Activated CD8-positive, alpha-beta T cell treated with anti-CD3 and anti-CD28 coated beads, Interleukin-2, amount 10 ng/mL, durations not matched to agents 7 days and 5 days (primary cell): ENCODE measurements at regions not wholly inside any gene's neighbourhood (a gene's known extent, or its start where the extent isn't known, plus 50 kb on each side); places are given as distances from the start of the nearest gene placed in this dataset.

Experiments used
- ATAC-seq: fragments of 150-1000 bp; cut with Tn5 transposase; one replicate; pipeline ENCODE4 v1.10.0; 2021; ENCODE audit warnings: moderate library complexity
- CTCF ChIA-PET: fragments of 350-600 bp; sonication (Branson Sonifier 250); formaldehyde crosslinking; loops from one replicate; lab custom pipeline; 2021; ENCODE audit warnings: antibody characterized with exemption; lab: Charles Lee
- POLR2A ChIA-PET: fragments of 350-600 bp; sonication (Branson Sonifier 250); formaldehyde crosslinking; loops from one replicate; lab custom pipeline; 2021; ENCODE audit warnings: antibody characterized with exemption; lab: Charles Lee
- DNase-seq: peaks from one replicate; pipeline ENCODE4 v3.0.0-alpha.2; 2020
- H3K27ac Mint-ChIP-seq: one replicate; pipeline ENCODE4 v1.8.0; 2021; ENCODE audit warnings: mild to moderate bottlenecking, mixed read lengths
- H3K27me3 Mint-ChIP-seq: one replicate; pipeline ENCODE4 v1.8.0; 2021; ENCODE audit warnings: low read depth, mixed read lengths
- H3K36me3 Mint-ChIP-seq: one replicate; pipeline ENCODE4 v1.8.0; 2021; ENCODE audit warnings: low read depth, mixed read lengths
- H3K4me1 Mint-ChIP-seq: one replicate; pipeline ENCODE4 v1.8.0; 2021; ENCODE audit warnings: low read depth, mixed read lengths
- H3K4me3 Mint-ChIP-seq: one replicate; pipeline ENCODE4 v1.8.0; 2021; ENCODE audit warnings: mild to moderate bottlenecking, mixed read lengths
- H3K9me3 Mint-ChIP-seq: one replicate; pipeline ENCODE4 v1.8.0; 2022; ENCODE audit warnings: mixed read lengths; ENCODE audit not compliant: insufficient read depth

DNA sequence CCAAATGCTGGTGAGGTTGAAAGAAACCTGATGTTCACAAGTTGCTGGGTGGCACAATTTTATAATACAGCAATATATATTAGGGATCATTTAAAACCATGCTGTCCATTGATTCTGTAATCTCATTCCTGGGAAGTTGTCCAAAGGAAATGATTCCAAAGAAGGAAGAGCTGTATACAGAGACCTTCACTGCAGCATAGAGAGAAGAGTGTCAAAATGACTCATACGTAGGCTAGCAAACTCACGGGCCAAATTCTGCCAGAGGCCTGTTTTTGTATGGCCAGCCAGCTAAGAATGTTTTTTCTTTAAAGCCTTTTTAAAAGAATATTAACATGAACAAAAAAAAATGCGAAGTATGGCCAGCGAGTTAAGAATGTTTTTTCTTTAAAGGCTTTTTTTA, 69.2 kb upstream of the MED13L start:
- ATAC-seq (no peak), DNase-seq (no peak)
- Mint-ChIP-seq H3K27ac (no peak overlapping the region), H3K27me3 (peaks cover 12% of the 10 kb centered on the region), H3K4me1 (no peaks in the 10 kb centered on the region), H3K4me3 (no peak overlapping the region), H3K9me3 (no peaks in the 10 kb centered on the region), H3K36me3 (no peaks in the 10 kb centered on the region)
- ChIA-PET POLR2A (no interaction called here), CTCF (interaction anchor here (0.9 kb wide), 1 partner anchor 217 kb away, joined by 3 read pairs; no protein-coding TSS in a partner anchor)

DNA sequence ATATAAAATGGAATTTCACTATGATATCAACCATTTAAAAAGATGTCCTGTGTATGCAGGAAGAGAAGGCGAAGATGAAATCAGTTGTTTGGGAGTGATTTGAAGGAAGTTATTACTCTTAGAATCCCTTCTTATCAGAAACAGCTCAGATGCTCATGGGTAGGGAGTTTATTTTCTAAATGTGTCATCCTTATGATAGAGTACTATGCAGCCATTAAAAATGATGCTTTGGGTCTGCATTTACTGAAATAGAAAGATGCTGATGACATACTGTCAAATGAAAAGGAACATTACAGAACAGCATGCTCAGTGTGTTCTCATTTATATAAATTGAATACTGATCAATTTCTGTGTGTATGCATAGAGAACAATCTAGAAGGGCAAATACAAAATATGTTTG, 69.8 kb upstream of the MED13L start:
- Mint-ChIP-seq H3K36me3 (no peaks in the 10 kb centered on the region), H3K4me1 (no peaks in the 10 kb centered on the region), H3K27ac (no peak overlapping the region), H3K9me3 (no peaks in the 10 kb centered on the region), H3K4me3 (no peak overlapping the region), H3K27me3 (peaks cover 12% of the 10 kb centered on the region)
- DNase-seq (no peak), ATAC-seq (no peak)
- ChIA-PET POLR2A (no interaction called here), CTCF (interaction anchor here (0.9 kb wide), 1 partner anchor 216 kb away, joined by 3 read pairs; no protein-coding TSS in a partner anchor)

DNA sequence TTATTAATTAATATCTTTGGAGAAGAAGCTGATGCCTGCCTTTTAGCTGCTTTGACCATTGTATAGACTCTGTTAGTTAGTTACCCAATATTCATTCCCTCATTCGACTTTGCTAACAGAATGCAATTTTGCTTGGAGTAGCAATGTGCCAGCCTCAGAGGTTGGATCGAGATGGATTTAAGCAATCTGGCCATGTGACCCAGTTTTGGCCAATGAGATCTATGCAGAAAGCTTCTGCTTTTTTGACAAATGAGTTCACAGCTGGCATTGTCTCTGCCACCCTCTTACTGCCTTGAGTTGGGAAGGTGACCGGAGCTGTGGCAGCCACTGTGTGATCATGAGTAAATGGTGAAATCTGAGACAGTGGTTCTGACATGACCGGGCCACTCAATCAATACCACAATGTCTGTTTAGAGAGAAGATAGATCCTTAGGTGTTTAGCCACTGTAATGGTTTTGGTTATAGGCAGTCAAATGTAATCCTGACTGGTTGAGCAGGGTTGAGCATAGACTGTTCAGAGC, 74.9 kb upstream of the MED13L start:
- POLR2A ChIA-PET, result no interaction called here
- no peak overlapping the region for H3K4me3 Mint-ChIP-seq

DNA sequence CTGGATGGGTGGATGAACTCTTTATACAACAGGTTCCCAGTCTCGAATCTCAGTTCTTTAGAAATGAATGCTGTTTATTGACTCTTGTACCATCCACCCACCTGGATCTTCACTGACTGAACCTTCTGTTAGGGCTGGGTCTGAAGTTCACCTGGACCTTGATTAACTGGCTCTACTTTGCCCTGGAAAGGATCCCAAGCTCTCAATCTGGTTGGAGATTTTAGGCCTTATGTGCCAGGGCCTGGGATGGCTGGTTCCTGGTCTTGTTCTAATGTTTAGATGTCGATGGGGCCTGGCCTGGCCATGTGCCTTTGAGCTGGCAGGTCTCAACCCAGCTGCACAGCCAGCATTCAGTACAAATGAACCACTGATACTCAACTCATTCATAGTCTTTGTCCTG, 76.5 kb upstream of the MED13L start:
- CTCF ChIA-PET, result no interaction called here
- peaks cover 13% of the 10 kb centered on the region for H3K4me1 Mint-ChIP-seq

More for the DNA sequence above, 74.9 kb upstream of the MED13L start:
- CTCF ChIA-PET, result no interaction called here
- H3K27me3 Mint-ChIP-seq, result no peaks in the 10 kb centered on the region
- no peaks in the 10 kb centered on the region for H3K36me3 Mint-ChIP-seq
- H3K4me1 Mint-ChIP-seq, result no peaks in the 10 kb centered on the region
- ATAC-seq (no peak), DNase-seq (no peak)
- H3K27ac Mint-ChIP-seq, result no peak overlapping the region
- no peaks in the 10 kb centered on the region for H3K9me3 Mint-ChIP-seq

DNA sequence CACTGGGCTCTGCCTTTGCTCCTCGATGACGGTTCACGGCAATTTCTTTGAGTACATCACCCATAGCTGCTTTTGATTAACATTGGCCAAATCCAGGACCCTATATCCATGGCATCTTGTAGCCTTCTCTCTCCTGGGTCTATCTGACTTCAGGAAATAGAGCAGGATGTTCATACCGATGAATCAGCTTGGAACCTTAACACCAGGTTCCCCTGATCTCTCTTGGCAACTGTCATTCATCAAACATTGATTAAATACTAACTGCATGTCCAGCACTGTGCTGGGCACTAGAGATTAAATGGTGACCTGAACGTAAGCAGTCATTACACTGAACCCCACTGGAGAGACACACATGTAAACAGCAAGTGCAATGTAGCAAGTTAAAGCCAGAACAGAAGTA, 77.0 kb upstream of the MED13L start:
- ChIA-PET POLR2A (no interaction called here), CTCF (no interaction called here)
- Mint-ChIP-seq H3K27ac (no peak overlapping the region), H3K27me3 (no peaks in the 10 kb centered on the region), H3K4me1 (peaks cover 19% of the 10 kb centered on the region), H3K36me3 (no peaks in the 10 kb centered on the region), H3K4me3 (no peak overlapping the region), H3K9me3 (no peaks in the 10 kb centered on the region)
- ATAC-seq, result no peak
- DNase-seq, result no peak

More for the DNA sequence above, 76.5 kb upstream of the MED13L start:
- DNase-seq (no peak), ATAC-seq (no peak)
- POLR2A ChIA-PET, result no interaction called here
- Mint-ChIP-seq H3K9me3 (no peaks in the 10 kb centered on the region), H3K27me3 (no peaks in the 10 kb centered on the region), H3K36me3 (no peaks in the 10 kb centered on the region), H3K27ac (no peak overlapping the region), H3K4me3 (no peak overlapping the region)

DNA sequence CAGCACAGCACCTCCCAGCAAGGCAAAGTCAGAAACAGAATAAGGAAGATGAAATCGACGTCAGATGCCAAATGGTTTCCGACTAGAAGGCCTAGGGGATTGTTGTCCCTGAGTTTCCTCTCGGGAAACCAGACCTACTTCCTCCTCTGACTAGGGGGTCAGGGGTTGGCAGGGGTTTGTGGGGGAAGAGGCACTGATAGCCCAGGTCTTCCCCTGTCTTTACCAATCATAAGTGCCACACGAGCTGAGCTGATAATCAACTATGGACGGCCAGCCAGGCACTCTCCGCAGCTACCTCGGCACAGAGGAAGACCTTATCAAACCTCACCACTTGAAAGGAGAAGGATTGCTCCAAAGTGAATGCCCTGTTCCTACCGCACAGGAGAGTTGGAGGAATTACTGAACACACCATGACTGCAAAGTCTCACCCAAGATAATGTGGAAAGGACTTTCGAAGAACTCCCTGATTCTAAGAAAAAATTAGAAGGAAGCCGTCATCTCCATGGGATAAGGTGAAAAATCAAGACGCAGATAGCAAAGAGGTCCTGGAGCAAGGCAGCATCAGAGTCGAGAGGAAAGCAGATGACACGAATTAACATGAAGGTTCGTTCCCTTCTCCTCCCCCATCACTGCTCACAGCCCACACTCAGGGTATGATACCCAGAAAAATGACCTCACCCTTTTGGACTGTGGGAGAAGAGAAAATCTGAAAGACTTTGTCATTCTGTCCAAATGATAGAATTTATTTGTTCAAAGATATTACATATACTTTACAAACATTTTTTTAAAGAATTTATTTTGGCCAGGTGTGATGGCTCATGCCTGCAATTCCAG, 77.7 kb upstream of the MED13L start:
- Mint-ChIP-seq H3K4me1 (peaks cover 22% of the 10 kb centered on the region), H3K4me3 (no peak overlapping the region), H3K27me3 (no peaks in the 10 kb centered on the region), H3K27ac (no peak overlapping the region), H3K9me3 (no peaks in the 10 kb centered on the region), H3K36me3 (no peaks in the 10 kb centered on the region)
- POLR2A ChIA-PET, result no interaction called here
- CTCF ChIA-PET, result no interaction called here
- DNase-seq (no peak), ATAC-seq (no peak)

DNA sequence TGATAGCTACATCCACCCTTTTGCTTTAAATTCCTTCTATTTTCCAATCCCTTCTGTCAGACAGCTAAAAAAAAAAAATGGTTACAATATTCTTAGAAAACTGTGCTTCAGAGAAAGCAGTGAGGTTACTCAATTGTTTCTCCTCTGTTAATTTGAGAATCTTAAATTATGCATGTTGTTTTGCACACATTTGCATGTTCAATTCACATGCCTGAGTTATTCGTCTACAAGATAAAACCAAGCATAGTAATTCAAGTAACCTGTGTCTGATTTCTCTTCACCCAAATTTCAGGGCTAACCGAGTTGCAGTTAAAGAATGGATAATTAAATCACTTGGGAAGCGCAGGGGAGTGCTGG, 81.0 kb upstream of the MED13L start:
- DNase-seq (no peak), ATAC-seq (no peak)
- Mint-ChIP-seq H3K4me1 (peaks cover 36% of the 10 kb centered on the region), H3K4me3 (peak overlapping the region; percentile 67), H3K27ac (peak overlapping the region; percentile 85), H3K27me3 (no peaks in the 10 kb centered on the region), H3K36me3 (no peaks in the 10 kb centered on the region), H3K9me3 (no peaks in the 10 kb centered on the region)
- POLR2A ChIA-PET, result no interaction called here
- CTCF ChIA-PET, result no interaction called here

DNA sequence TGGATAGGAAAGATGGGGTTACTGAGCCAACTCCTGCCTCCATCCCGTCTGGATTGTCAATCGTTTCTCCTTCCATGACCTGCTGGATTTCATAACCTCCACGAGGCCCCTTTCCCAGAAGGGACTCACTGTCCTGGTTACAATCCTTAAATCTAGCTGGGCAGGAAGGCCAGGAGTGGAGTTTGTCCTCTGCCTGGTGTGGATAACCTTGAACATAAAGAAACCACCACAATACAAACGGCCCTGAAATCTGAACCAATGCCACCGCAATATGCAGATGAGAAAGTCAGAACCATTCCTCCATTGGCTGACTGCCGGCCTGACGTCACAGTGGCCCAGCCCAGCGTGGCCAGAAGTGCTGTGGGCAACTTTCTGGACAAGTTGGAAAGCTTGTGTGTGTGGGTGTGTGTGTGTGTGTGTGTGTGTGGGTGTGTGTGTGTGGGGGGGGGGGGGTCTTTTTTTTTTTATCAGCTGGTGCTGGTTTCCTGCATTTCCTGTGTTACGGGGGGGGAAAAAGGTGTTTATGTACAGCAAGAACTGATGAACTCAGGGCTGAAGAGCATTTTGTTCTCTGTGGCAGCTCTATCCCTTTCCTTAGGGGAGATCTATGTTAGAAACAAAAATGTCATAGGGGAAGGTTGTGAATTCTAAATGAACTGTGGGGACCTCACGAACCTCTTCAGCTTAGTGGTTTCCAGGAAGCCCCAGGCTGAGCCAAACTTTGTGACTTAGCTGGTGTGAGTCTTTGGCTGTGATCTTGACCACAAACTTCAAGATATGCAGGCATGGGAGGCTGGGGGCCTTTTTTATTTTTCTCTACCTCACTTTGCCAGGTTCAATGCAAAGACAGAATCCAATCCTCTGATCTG, 81.6 kb upstream of the MED13L start:
- Mint-ChIP-seq H3K4me3 (peak overlapping the region; percentile 67), H3K27ac (peak overlapping the region; percentile 85), H3K4me1 (peaks cover 36% of the 10 kb centered on the region), H3K36me3 (no peaks in the 10 kb centered on the region), H3K9me3 (no peaks in the 10 kb centered on the region), H3K27me3 (no peaks in the 10 kb centered on the region)
- ChIA-PET CTCF (no interaction called here), POLR2A (no interaction called here)
- peak; percentile 82 for DNase-seq
- ATAC-seq, result peak; percentile 93

DNA sequence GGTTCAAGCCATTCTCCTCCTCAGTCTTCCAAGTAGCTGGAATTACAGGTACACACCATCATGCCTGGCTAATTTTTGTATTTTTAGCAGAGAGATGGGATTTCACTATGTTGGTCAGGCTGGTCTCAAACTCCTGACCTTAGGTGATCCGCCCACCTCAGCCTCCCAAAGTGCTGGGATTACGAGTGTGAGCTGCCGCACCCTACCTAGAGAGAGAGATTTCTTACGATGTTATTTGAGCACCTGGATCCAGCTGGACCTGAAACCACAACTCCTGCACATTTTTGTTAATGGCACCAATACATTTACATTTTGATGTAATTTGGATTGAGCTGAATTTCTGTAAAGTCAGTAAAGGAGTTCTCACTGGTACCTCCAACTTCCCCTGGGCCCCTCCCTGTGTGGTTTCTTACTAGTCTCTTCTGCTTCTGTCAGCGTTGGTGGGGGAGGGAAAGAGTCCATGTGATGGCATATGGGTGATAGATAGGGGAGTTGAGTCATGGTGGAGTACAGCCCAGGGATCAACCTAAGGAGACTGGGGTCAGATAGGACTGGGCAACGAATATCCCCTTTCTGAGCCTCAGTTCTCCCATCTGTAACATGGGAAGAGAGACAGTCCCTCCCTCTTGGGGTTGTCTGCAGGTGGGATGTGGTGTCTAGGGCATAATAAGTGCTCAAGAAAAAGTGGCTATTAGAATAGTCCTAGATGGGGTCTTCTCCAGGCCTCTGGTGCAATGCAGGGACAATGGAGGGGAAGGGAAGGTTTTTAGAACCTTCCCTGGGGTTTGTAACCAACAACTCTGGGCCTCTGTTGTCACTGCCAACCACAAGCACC, 83.3 kb upstream of the MED13L start:
- H3K27me3 Mint-ChIP-seq, result no peaks in the 10 kb centered on the region
- H3K9me3 Mint-ChIP-seq, result no peaks in the 10 kb centered on the region
- POLR2A ChIA-PET, result no interaction called here
- peaks cover 39% of the 10 kb centered on the region for H3K4me1 Mint-ChIP-seq
- DNase-seq (peak; percentile 40), ATAC-seq (no peak)
- peak overlapping the region; percentile 17 for H3K27ac Mint-ChIP-seq
- CTCF ChIA-PET, result no interaction called here
- peak overlapping the region; percentile 57 for H3K4me3 Mint-ChIP-seq
- H3K36me3 Mint-ChIP-seq, result no peaks in the 10 kb centered on the region

DNA sequence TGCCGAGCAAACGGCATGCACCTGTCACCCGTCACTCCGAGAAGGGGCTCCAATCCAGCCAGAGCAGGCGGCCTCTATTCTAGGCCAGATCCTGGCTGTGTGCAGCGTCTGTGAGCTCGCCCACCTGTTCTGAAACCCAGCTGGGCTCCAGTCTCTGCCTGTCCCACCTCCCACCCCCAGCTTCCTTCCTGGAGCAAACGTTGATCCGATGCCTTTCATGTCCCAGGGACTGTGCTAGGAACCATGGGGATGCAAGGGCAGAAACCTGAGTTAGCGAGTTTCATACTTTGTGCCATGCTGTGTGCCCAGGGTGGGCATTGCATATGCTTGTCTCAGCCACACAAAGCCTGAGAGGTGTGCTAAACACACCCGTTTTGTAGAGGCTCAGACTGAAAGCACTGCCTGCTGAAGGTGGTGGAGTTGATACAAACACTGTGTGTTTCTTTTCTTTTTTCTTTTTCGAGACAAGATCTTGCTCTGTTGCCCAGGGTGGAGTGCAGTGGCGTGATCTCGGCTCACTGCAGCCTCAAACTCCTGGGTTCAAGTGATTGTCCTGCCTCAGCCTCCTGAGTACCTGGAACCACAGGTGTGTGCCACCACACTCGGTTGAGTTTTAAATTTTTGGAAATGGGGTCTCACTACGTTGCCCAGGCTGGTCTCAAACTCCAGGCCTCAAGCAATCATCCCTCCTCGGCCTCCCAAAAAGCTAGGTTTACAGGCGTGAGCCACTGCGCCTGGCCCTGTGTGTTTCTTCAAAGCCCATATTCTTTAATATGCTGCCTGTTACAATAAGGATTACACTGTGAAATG, 84.1 kb upstream of the MED13L start:
- no peak for ATAC-seq
- no peak overlapping the region for H3K27ac Mint-ChIP-seq
- DNase-seq, result no peak
- H3K36me3 Mint-ChIP-seq, result no peaks in the 10 kb centered on the region
- no peaks in the 10 kb centered on the region for H3K9me3 Mint-ChIP-seq
- H3K4me3 Mint-ChIP-seq, result no peak overlapping the region
- ChIA-PET CTCF (no interaction called here), POLR2A (no interaction called here)
- peaks cover 39% of the 10 kb centered on the region for H3K4me1 Mint-ChIP-seq
- H3K27me3 Mint-ChIP-seq, result no peaks in the 10 kb centered on the region

DNA sequence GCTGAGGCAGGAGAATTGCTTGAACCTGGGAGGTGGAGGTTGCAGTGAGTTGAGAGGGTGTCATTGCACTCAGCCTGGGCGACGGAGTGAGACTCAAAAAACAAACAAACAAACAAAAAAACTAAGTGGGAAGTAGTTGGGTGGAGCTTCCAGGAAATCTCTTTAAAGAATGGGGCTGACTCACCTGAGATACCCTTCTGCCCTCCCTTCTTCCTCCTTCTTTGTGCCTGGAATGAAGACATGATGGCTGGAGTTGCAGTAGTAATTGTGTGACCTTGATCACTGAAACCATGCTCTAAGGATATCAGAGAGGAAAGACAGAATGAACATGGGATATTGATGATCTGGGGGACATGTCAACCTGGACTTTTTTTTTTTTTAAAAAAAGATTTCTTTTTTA, 87.6 kb upstream of the MED13L start:
- Mint-ChIP-seq H3K4me1 (peaks cover 17% of the 10 kb centered on the region), H3K9me3 (no peaks in the 10 kb centered on the region), H3K27me3 (no peaks in the 10 kb centered on the region), H3K36me3 (no peaks in the 10 kb centered on the region), H3K27ac (no peak overlapping the region), H3K4me3 (no peak overlapping the region)
- ChIA-PET CTCF (no interaction called here), POLR2A (no interaction called here)
- DNase-seq (no peak), ATAC-seq (no peak)
